Vagina (tissue), 2 donors: ENCODE measurements at regions not wholly inside any gene's neighbourhood (a gene's known extent, or its start where the extent isn't known, plus 50 kb on each side); places are given as distances from the start of the nearest gene placed in this dataset.

Source experiments
- POLR2A ChIP-seq, 2 donors: fragments of 450-650 bp; IDR thresholded peaks; one replicate each; pipeline ENCODE4 v1.6.1; 2017; ENCODE audit warnings: antibody characterized with exemption in 2 of 2, mild to moderate bottlenecking in 2 of 2, moderate library complexity in 2 of 2
- POLR2AphosphoS5 ChIP-seq, 2 donors: sonication (generic); formaldehyde crosslinking; IDR thresholded peaks; one replicate each; pipeline ENCODE4 v1.9.0; 2017; ENCODE audit warnings: antibody characterized with exemption in 2 of 2, mild to moderate bottlenecking in 2 of 2, low read depth in 1 of 2; ENCODE audit not compliant: insufficient read depth in 1 of 2

GRCh38 chr15:93176065-93176464 is 87.1 kb upstream of the RGMA start:
- no peak for TF ChIP-seq POLR2A (IDR thresholded peaks at IDR 0.05)
- no peak for TF ChIP-seq POLR2AphosphoS5 (IDR thresholded peaks at IDR 0.05; ENCODE audit: insufficient read depth in 1 of 2, low read depth in 1 of 2)
